ENCODE measurements at regions not wholly inside any gene's neighbourhood (a gene's known extent, or its start where the extent isn't known, plus 50 kb on each side); places are given as distances from the start of the nearest gene placed in this dataset.

DNA sequence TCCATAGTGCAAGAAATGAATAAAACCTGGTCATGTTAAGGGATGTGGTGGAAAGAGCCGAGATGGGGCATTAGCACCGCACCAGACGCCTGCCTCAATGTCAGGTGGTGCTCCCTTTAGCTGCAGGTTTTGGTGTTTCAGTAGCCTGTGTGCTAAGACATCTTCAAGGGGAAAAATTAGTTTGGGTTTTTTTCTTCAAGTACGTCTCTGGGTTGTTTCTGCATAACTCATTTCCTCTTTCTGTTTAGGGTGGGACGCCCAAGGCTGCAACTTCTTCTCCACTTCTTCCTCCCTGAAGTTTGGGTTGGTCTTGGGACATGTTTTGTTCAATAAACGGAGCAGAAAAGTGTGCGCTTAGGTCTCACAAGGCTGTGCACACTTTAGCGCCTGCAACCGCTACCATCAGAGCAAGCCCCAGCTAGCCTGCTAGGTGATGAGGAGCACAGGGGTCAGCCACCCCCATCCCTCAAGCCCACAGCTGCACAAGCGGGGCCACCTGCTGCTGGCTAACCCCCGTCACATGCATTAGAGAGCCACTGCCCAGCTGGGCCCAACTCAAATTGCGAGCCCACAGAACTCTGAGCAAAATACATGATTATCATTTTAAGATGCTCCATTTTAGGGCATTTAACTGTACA, 1495.7 kb downstream of the TBC1D22A start:
- H3F3A ChIP-seq (ENCODE audit: low read depth) = no peaks in the 10 kb centered on the region
- no peaks in the 10 kb centered on the region for H3K4me1 ChIP-seq (ENCODE audit: insufficient read depth, low read length, poor library complexity, severe bottlenecking)
- no peak for TF ChIP-seq EZH2phosphoT487 (IDR thresholded peaks at IDR 0.05; ENCODE audit: borderline replicate concordance)
- TF ChIP-seq, protein P1, sequence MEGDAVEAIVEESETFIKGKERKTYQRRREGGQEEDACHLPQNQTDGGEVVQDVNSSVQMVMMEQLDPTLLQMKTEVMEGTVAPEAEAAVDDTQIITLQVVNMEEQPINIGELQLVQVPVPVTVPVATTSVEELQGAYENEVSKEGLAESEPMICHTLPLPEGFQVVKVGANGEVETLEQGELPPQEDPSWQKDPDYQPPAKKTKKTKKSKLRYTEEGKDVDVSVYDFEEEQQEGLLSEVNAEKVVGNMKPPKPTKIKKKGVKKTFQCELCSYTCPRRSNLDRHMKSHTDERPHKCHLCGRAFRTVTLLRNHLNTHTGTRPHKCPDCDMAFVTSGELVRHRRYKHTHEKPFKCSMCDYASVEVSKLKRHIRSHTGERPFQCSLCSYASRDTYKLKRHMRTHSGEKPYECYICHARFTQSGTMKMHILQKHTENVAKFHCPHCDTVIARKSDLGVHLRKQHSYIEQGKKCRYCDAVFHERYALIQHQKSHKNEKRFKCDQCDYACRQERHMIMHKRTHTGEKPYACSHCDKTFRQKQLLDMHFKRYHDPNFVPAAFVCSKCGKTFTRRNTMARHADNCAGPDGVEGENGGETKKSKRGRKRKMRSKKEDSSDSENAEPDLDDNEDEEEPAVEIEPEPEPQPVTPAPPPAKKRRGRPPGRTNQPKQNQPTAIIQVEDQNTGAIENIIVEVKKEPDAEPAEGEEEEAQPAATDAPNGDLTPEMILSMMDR (conservative IDR thresholded peaks at IDR 0.05; ENCODE audit: low read length) = no peak
- no peak overlapping the region for H3K9ac ChIP-seq (ENCODE audit: low read depth, low read length, poor library complexity, severe bottlenecking)
- H3K79me2 ChIP-seq (ENCODE audit: insufficient read depth, low read length) = no peaks in the 10 kb centered on the region
- peaks cover 4% of the 10 kb centered on the region; the same call in 1 of the 2 replicates for H3K9me3 ChIP-seq (ENCODE audit: insufficient read depth, low read depth, low read length)
- no peaks in the 10 kb centered on the region for H3K9me2 ChIP-seq (replicated peaks; ENCODE audit: low read depth, low read length)
- H3K27me3 ChIP-seq (ENCODE audit: insufficient read depth, low read length, poor library complexity, severe bottlenecking) = no peaks in the 10 kb centered on the region
- no peaks in the 10 kb centered on the region for H3K36me3 ChIP-seq (ENCODE audit: insufficient read depth, low read length)
- no peaks in the 10 kb centered on the region for H4K20me1 ChIP-seq (ENCODE audit: insufficient read depth, low read length, poor library complexity, severe bottlenecking)
- no peak overlapping the region for H2AFZ ChIP-seq (ENCODE audit: low read length)
- no peak overlapping the region for H3K4me2 ChIP-seq (ENCODE audit: low read depth, low read length, poor library complexity, severe bottlenecking)
- no peak overlapping the region for H3K4me3 ChIP-seq (ENCODE audit: low read length, poor library complexity, severe bottlenecking)

DNA sequence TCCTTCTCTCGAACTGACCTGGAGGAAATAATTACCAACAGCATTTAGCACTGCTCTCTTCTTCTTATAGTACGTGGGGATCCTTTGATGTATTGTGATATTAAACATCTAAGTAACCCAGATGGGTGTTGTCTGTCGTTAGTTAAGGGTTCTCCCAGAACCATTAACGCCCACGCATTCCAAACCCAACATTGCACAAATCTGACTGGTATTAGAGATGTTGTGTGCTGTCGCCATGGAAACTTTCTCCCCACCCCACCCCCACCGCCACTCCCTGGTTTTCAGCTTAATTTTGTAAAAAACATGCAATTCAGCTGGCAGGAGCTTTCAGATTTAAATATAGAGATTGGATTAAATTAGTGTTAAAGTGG, 1495.2 kb downstream of the TBC1D22A start:
- H4K20me1 ChIP-seq (ENCODE audit: insufficient read depth, low read length, poor library complexity, severe bottlenecking) = no peaks in the 10 kb centered on the region
- TF ChIP-seq, protein P1 (conservative IDR thresholded peaks at IDR 0.05; ENCODE audit: low read length) = no peak
- no peak for TF ChIP-seq EZH2phosphoT487 (IDR thresholded peaks at IDR 0.05; ENCODE audit: borderline replicate concordance)
- H3K9ac ChIP-seq (ENCODE audit: low read depth, low read length, poor library complexity, severe bottlenecking) = no peak overlapping the region
- H3K27me3 ChIP-seq (ENCODE audit: insufficient read depth, low read length, poor library complexity, severe bottlenecking) = no peaks in the 10 kb centered on the region
- no peak overlapping the region for H2AFZ ChIP-seq (ENCODE audit: low read length)
- no peaks in the 10 kb centered on the region for H3F3A ChIP-seq (ENCODE audit: low read depth)
- H3K9me2 ChIP-seq (replicated peaks; ENCODE audit: low read depth, low read length) = no peaks in the 10 kb centered on the region
- no peaks in the 10 kb centered on the region for H3K4me1 ChIP-seq (ENCODE audit: insufficient read depth, low read length, poor library complexity, severe bottlenecking)
- H3K4me2 ChIP-seq (ENCODE audit: low read depth, low read length, poor library complexity, severe bottlenecking) = no peak overlapping the region
- H3K36me3 ChIP-seq (ENCODE audit: insufficient read depth, low read length) = no peaks in the 10 kb centered on the region
- no peaks in the 10 kb centered on the region for H3K79me2 ChIP-seq (ENCODE audit: insufficient read depth, low read length)
- peaks cover 4% of the 10 kb centered on the region; the same call in 1 of the 2 replicates for H3K9me3 ChIP-seq (ENCODE audit: insufficient read depth, low read depth, low read length)
- H3K4me3 ChIP-seq (ENCODE audit: low read length, poor library complexity, severe bottlenecking) = no peak overlapping the region

DNA sequence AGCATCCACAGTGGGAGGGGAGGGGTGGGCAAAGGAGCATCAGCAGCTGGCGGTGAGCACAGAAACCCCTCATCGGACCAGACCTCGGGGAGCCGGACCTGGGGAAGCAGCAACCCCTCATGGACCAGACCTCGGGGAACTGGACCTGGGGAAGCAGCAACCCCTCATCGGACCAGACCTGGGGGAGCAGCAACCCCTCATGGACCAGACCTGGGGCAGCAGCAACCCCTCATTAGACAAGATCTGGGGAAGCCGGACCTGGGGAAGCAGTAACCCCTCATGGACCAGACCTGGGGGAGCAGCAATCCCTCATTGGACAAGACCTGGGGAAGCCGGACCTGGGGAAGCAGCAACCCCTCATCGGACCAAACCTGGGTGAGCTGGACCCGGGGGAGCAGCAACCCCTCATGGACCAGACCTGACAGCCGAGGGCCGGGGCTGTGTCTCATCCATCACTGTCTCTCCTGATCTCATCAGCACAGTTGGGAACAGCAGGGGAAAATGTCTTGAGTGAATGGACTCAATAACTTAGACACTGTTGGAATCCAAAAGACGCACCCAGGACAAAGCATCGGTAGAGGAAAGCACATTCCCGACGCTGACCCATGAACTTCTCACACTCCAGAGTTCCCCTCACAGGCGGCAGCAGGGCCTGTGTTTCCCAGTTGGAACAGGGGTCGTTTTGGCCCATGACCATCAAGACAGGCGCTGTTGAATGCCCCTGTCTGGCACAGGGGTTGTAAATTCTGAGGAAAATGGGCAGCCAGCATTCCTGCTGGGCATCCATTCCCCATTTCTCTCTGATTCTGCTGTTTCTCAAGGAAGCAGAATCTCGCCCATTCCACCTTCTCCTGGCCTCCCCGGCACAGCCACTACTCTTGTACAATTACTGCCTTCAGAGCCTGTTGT, 1494.6 kb downstream of the TBC1D22A start:
- Histone ChIP-seq H3K9me3 (ENCODE audit: insufficient read depth, low read depth, low read length) (peaks cover 3% of the 10 kb centered on the region; the same call in 1 of the 2 replicates), H4K20me1 (ENCODE audit: insufficient read depth, low read length, poor library complexity, severe bottlenecking) (no peaks in the 10 kb centered on the region), H3K36me3 (ENCODE audit: insufficient read depth, low read length) (no peaks in the 10 kb centered on the region), H3K9ac (ENCODE audit: low read depth, low read length, poor library complexity, severe bottlenecking) (no peak overlapping the region), H3K4me2 (ENCODE audit: low read depth, low read length, poor library complexity, severe bottlenecking) (no peak overlapping the region), H3K27me3 (ENCODE audit: insufficient read depth, low read length, poor library complexity, severe bottlenecking) (no peaks in the 10 kb centered on the region), H3F3A (ENCODE audit: low read depth) (no peaks in the 10 kb centered on the region), H3K4me1 (ENCODE audit: insufficient read depth, low read length, poor library complexity, severe bottlenecking) (no peaks in the 10 kb centered on the region), H3K79me2 (ENCODE audit: insufficient read depth, low read length) (no peaks in the 10 kb centered on the region), H3K9me2 (replicated peaks; ENCODE audit: low read depth, low read length) (no peaks in the 10 kb centered on the region), H3K4me3 (ENCODE audit: low read length, poor library complexity, severe bottlenecking) (no peak overlapping the region), H2AFZ (ENCODE audit: low read length) (no peak overlapping the region)
- TF ChIP-seq EZH2phosphoT487 (IDR thresholded peaks at IDR 0.05; ENCODE audit: borderline replicate concordance) = no peak
- TF ChIP-seq, protein P1 (conservative IDR thresholded peaks at IDR 0.05; ENCODE audit: low read length) = no peak
